RPMI7951 (cell line): ENCODE measurements at regions not wholly inside any gene's neighbourhood (a gene's known extent, or its start where the extent isn't known, plus 50 kb on each side); places are given as distances from the start of the nearest gene placed in this dataset.

ENCODE experiments used
- DNase-seq: peaks from one replicate; pipeline ENCODE4 v3.0.0-alpha.2; 2012; ENCODE audit warnings: low read depth

- no peak for DNase-seq
These were observed 2266.1 kb downstream of the PCDH7 start for GRCh38 chr4:32986236-32986635.

- no peak for DNase-seq
These were observed 2266.9 kb downstream of the PCDH7 start for GRCh38 chr4:32987111-32987510.

- DNase-seq, result no peak
These were observed 2268.1 kb downstream of the PCDH7 start for GRCh38 chr4:32988165-32988811.

- no peak for DNase-seq
These were observed 2271.5 kb downstream of the PCDH7 start for GRCh38 chr4:32991663-32992062.

- DNase-seq, result no peak
These were observed 2275.1 kb downstream of the PCDH7 start for GRCh38 chr4:32994981-32995881.

GRCh38 chr4:33013282-33013681 lies 2293.1 kb downstream of the PCDH7 start:
- no peak for DNase-seq

GRCh38 chr4:33025236-33025635 lies 2305.1 kb downstream of the PCDH7 start:
- DNase-seq, result no peak

GRCh38 chr4:33029976-33030375 lies 2309.8 kb downstream of the PCDH7 start:
- DNase-seq, result no peak

- no peak for DNase-seq
These were observed 2311.2 kb downstream of the PCDH7 start for GRCh38 chr4:33031328-33031727.

GRCh38 chr4:33037464-33037863 lies 2317.3 kb downstream of the PCDH7 start:
- DNase-seq, result no peak

GRCh38 chr4:33045334-33045733 lies 2325.2 kb downstream of the PCDH7 start:
- no peak for DNase-seq

- DNase-seq, result no peak
These were observed 2332.1 kb downstream of the PCDH7 start for GRCh38 chr4:33052241-33052640.

GRCh38 chr4:33054161-33054560 lies 2334.0 kb downstream of the PCDH7 start:
- DNase-seq, result no peak

- no peak for DNase-seq
These were observed 2334.6 kb downstream of the PCDH7 start for GRCh38 chr4:33054656-33055196.

- DNase-seq, result no peak
These were observed 2337.6 kb downstream of the PCDH7 start for GRCh38 chr4:33057736-33058135.

GRCh38 chr4:33058998-33059397 lies 2338.8 kb downstream of the PCDH7 start:
- DNase-seq, result no peak

GRCh38 chr4:33060674-33061542 lies 2340.7 kb downstream of the PCDH7 start:
- peak; percentile 3 for DNase-seq

GRCh38 chr4:33061727-33062126 lies 2341.6 kb downstream of the PCDH7 start:
- no peak for DNase-seq

GRCh38 chr4:33062155-33062806 lies 2342.1 kb downstream of the PCDH7 start:
- no peak for DNase-seq

GRCh38 chr4:33063241-33063640 lies 2343.1 kb downstream of the PCDH7 start:
- no peak for DNase-seq

- DNase-seq, result no peak
These were observed 2344.1 kb downstream of the PCDH7 start for GRCh38 chr4:33064238-33064637.
